Activated CD8-positive, alpha-beta T cell treated with anti-CD3 and anti-CD28 coated beads for 36 hours (primary cell): ENCODE measurements at regions not wholly inside any gene's neighbourhood (a gene's known extent, or its start where the extent isn't known, plus 50 kb on each side); places are given as distances from the start of the nearest gene placed in this dataset.
"Not testable (repeated sequence)": the region's sequence is repeated elsewhere in the genome, so short reads cannot be mapped to it uniquely, and the experiment has no call there.

ENCODE experiments used
- ATAC-seq: fragments of 200-7000 bp; cut with Tn5 transposase; one replicate; pipeline ENCODE4 v1.10.0; 2021; ENCODE audit warnings: mild to moderate bottlenecking, moderate library complexity
- CTCF ChIA-PET: fragments of 350-600 bp; sonication (Branson Sonifier 250); formaldehyde crosslinking; loops from one replicate; lab custom pipeline; 2021; ENCODE audit warnings: antibody characterized with exemption; lab: Charles Lee
- POLR2A ChIA-PET: fragments of 350-600 bp; sonication (Branson Sonifier 250); formaldehyde crosslinking; loops from one replicate; lab custom pipeline; 2021; ENCODE audit warnings: antibody characterized with exemption; lab: Charles Lee
- DNase-seq: peaks from one replicate; pipeline ENCODE4 v3.0.0-alpha.2; 2020
- H3K27ac Mint-ChIP-seq: one replicate; pipeline ENCODE4 v1.8.0; 2021; ENCODE audit warnings: mild to moderate bottlenecking, mixed read lengths
- H3K27me3 Mint-ChIP-seq: one replicate; pipeline ENCODE4 v1.8.0; 2021; ENCODE audit warnings: mixed read lengths
- H3K36me3 Mint-ChIP-seq: one replicate; pipeline ENCODE4 v1.8.0; 2021; ENCODE audit warnings: low read depth, mixed read lengths
- H3K4me1 Mint-ChIP-seq: one replicate; pipeline ENCODE4 v1.8.0; 2021; ENCODE audit warnings: low read depth, mixed read lengths
- H3K4me3 Mint-ChIP-seq: one replicate; pipeline ENCODE4 v1.8.0; 2021; ENCODE audit warnings: mild to moderate bottlenecking, moderate library complexity, mixed read lengths
- H3K9me3 Mint-ChIP-seq: one replicate; pipeline ENCODE4 v1.8.0; 2021; ENCODE audit warnings: mixed read lengths
- CTCF ChIP-seq: fragments of 200-600 bp; IDR thresholded peaks from one replicate; pipeline ENCODE4 v1.8.0; 2022; ENCODE audit warnings: antibody characterized with exemption, mild to moderate bottlenecking
- intact Hi-C: fragments of 100-400 bp; cut with micrococcal nuclease; formaldehyde crosslinking; loops from one replicate; pipeline ENCODE4 v1.10.0; 2022

GRCh38 chr7:28329661-28330363 lies 82.5 kb upstream of the CREB5 start:
- DNase-seq (peak; percentile 39), ATAC-seq (peak; percentile 57)
- TF ChIP-seq CTCF: no peak
- Mint-ChIP-seq H3K27me3 (peaks cover 4% of the 10 kb centered on the region), H3K4me1 (peaks cover 40% of the 10 kb centered on the region), H3K4me3 (peak overlapping the region; percentile 54), H3K27ac (no peak overlapping the region), H3K9me3 (peaks cover 3% of the 10 kb centered on the region), H3K36me3 (no peaks in the 10 kb centered on the region)
- intact Hi-C loops: no loop called here
- POLR2A ChIA-PET: no interaction called here
- CTCF ChIA-PET: interaction anchor here (1.4 kb wide), 1 partner anchor 33 kb away, joined by 3 read pairs; no protein-coding TSS in a partner anchor

GRCh38 chr7:28330384-28331070 lies 81.8 kb upstream of the CREB5 start:
- Mint-ChIP-seq H3K27me3 (peaks cover 2% of the 10 kb centered on the region), H3K27ac (peak overlapping the region; percentile 43), H3K36me3 (no peaks in the 10 kb centered on the region), H3K4me3 (peak overlapping the region; percentile 54), H3K9me3 (peaks cover 3% of the 10 kb centered on the region), H3K4me1 (peaks cover 40% of the 10 kb centered on the region)
- ChIA-PET POLR2A (interaction anchor here (0.6 kb wide), 1 partner anchor 17 kb away, joined by 3 read pairs; no protein-coding TSS in a partner anchor), CTCF (interaction anchor here (1.4 kb wide), 1 partner anchor 32 kb away, joined by 3 read pairs; no protein-coding TSS in a partner anchor)
- TF ChIP-seq CTCF: no peak
- no peak for DNase-seq
- intact Hi-C loops: no loop called here
- peak; percentile 64 for ATAC-seq

GRCh38 chr7:28332046-28332445 lies 80.3 kb upstream of the CREB5 start:
- ChIA-PET CTCF (interaction anchor here (1.3 to 1.8 kb wide), 3 partner anchors 16 to 311 kb away, joined by 3 to 4 read pairs (median 4); no protein-coding TSS in a partner anchor), POLR2A (no interaction called here)
- intact Hi-C loops: no loop called here
- Mint-ChIP-seq H3K36me3 (no peaks in the 10 kb centered on the region), H3K27ac (no peak overlapping the region), H3K9me3 (peaks cover 3% of the 10 kb centered on the region), H3K4me3 (no peak overlapping the region), H3K4me1 (peaks cover 40% of the 10 kb centered on the region), H3K27me3 (peaks cover 2% of the 10 kb centered on the region)
- no peak for TF ChIP-seq CTCF
- ATAC-seq: no peak
- DNase-seq: no peak

GRCh38 chr7:28333548-28333947 lies 78.8 kb upstream of the CREB5 start:
- DNase-seq, H3K4me3 Mint-ChIP-seq, ATAC-seq, H3K27ac Mint-ChIP-seq, H3K36me3 Mint-ChIP-seq, POLR2A ChIA-PET, intact Hi-C loops, H3K9me3 Mint-ChIP-seq, H3K27me3 Mint-ChIP-seq: not testable (repeated sequence)
- CTCF ChIA-PET: interaction anchor here (1.0 kb wide), 1 partner anchor 9 kb away, joined by 3 read pairs; no protein-coding TSS in a partner anchor
- peaks cover 29% of the 10 kb centered on the region for H3K4me1 Mint-ChIP-seq

GRCh38 chr7:28336806-28337205 lies 75.5 kb upstream of the CREB5 start:
- no peak for TF ChIP-seq CTCF
- H3K27me3 Mint-ChIP-seq: peaks cover 2% of the 10 kb centered on the region
- no peak overlapping the region for H3K4me3 Mint-ChIP-seq
- H3K36me3 Mint-ChIP-seq: no peaks in the 10 kb centered on the region
- H3K4me1 Mint-ChIP-seq: no peaks in the 10 kb centered on the region
- no peak overlapping the region for H3K27ac Mint-ChIP-seq
- peaks cover 3% of the 10 kb centered on the region for H3K9me3 Mint-ChIP-seq
- ChIA-PET CTCF (no interaction called here), POLR2A (no interaction called here)
- DNase-seq: no peak
- ATAC-seq: no peak
- intact Hi-C loops: no loop called here
